ENCODE measurements at regions not wholly inside any gene's neighbourhood (a gene's known extent, or its start where the extent isn't known, plus 50 kb on each side); places are given as distances from the start of the nearest gene placed in this dataset.

- DNase-seq (ENCODE audit: low read depth, low spot score), result no peak
- H3K27ac ChIP-seq, result no peak overlapping the region
Observed at GRCh38 chr2:128721096-128721495, 402.4 kb upstream of the HS6ST1 start.

GRCh38 chr2:128722489-128722888, 403.8 kb upstream of the HS6ST1 start:
- DNase-seq (ENCODE audit: low read depth, low spot score), result no peak
- H3K27ac ChIP-seq, result no peak overlapping the region

GRCh38 chr2:128724547-128724946, 405.9 kb upstream of the HS6ST1 start:
- no peak overlapping the region for H3K27ac ChIP-seq
- DNase-seq (ENCODE audit: low read depth, low spot score), result no peak

- no peak for DNase-seq (ENCODE audit: low read depth, low spot score)
- H3K27ac ChIP-seq, result no peak overlapping the region
Observed at GRCh38 chr2:128724972-128725371, 406.3 kb upstream of the HS6ST1 start.

DNA sequence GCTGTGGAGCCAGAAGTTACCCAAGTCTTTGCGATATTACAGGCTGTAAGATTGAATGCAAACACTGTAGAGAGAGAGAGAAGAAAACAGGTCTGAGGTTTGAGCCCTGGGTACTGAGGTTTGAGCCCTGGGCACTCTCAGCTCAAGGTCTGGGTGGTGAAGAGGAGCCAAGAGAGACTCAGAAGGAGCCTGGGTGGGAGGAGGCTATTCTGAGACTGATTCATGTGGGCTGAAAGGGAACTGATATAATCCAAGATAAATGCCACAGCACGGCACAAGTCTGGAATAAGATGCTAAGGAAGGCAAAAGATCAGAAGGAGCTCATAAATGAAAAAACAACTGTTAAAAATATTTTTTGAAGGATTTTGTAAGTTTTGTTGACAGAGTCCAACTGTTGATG, 407.6 kb upstream of the HS6ST1 start:
- H3K27ac ChIP-seq, result no peak overlapping the region
- no peak for DNase-seq (ENCODE audit: low read depth, low spot score)

DNA sequence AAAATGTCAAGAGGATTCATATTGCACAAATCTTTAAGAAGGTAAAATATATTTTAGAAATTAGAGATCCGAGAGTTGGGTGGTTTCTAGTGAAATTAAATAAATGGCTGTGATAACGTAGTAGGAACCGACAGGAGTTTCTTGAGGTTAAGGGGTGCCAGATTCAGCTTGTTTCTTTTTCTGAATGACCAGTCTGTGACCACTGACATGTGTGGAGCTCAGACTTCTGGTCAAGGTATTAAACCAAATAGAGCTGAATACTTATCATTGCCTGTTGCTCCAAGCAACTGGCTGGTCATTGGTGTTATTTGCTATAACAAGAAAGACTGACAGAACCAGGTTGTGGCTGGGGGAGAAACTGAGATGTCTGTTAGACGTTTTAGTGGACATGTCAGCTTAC, 408.2 kb upstream of the HS6ST1 start:
- H3K27ac ChIP-seq, result no peak overlapping the region
- DNase-seq (ENCODE audit: low read depth, low spot score), result no peak

DNA sequence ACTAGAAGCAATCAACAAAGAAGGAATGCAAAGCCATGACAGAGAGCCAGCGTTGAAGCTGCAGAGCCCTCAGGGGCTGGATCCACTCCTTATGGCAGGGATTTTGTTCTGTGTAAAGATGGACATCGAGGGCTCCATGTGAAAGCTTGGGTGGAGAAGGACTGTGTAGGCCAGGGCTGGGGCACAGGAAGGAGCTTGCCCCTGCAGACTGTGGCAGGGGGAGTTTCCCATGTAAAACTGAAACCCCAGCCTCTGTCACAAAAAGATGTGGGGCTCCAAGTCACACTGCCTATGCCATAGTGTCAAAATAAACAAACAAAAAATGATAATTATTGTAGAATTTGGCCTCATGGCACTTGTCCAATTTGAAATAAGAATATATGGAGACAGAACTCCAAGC, 408.7 kb upstream of the HS6ST1 start:
- no peak for DNase-seq (ENCODE audit: low read depth, low spot score)
- no peak overlapping the region for H3K27ac ChIP-seq

GRCh38 chr2:128727914-128728313, 409.2 kb upstream of the HS6ST1 start:
- DNase-seq (ENCODE audit: low read depth, low spot score), result peak; percentile 59
- no peak overlapping the region for H3K27ac ChIP-seq

DNA sequence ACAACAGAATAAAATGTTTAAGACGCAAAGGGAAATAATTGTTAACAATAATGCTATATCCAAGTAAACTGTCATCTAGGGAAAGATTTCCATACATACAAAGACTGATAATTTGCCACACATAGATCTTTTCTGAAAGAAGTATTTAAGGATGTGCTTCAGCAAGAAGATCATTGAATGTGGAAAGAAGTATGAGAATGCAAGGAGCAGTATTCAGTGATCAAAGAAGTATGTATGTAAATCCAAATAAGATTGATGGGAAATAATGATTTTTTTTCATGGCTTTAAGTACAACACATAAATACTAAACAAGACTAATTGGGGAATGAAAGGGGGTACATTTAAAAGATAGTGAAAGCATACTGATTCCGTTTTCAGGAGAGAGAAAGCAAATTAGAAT, 410.4 kb upstream of the HS6ST1 start:
- no peak for DNase-seq (ENCODE audit: low read depth, low spot score)
- no peak overlapping the region for H3K27ac ChIP-seq

- no peak for DNase-seq (ENCODE audit: low read depth, low spot score)
- H3K27ac ChIP-seq, result no peak overlapping the region
Observed at GRCh38 chr2:128731994-128732650, 413.5 kb upstream of the HS6ST1 start.

GRCh38 chr2:128732976-128733431, 414.3 kb upstream of the HS6ST1 start:
- no peak overlapping the region for H3K27ac ChIP-seq
- DNase-seq (ENCODE audit: low read depth, low spot score), result peak; percentile 18

- no peak overlapping the region for H3K27ac ChIP-seq
- DNase-seq (ENCODE audit: low read depth, low spot score), result no peak
Observed at GRCh38 chr2:128733450-128733849, 414.8 kb upstream of the HS6ST1 start.

GRCh38 chr2:128734521-128735295, 416.0 kb upstream of the HS6ST1 start:
- DNase-seq (ENCODE audit: low read depth, low spot score), result no peak
- no peak overlapping the region for H3K27ac ChIP-seq

GRCh38 chr2:128735296-128735960, 416.8 kb upstream of the HS6ST1 start:
- H3K27ac ChIP-seq, result no peak overlapping the region
- no peak for DNase-seq (ENCODE audit: low read depth, low spot score)

- H3K27ac ChIP-seq, result no peak overlapping the region
Observed at GRCh38 chr2:128736046-128736688, 417.5 kb upstream of the HS6ST1 start.

GRCh38 chr2:128736689-128737545, 418.2 kb upstream of the HS6ST1 start:
- DNase-seq (ENCODE audit: low read depth, low spot score), result no peak
- H3K27ac ChIP-seq, result no peak overlapping the region

More at GRCh38 chr2:128736046-128736688, 417.5 kb upstream of the HS6ST1 start:
- DNase-seq (ENCODE audit: low read depth, low spot score), result no peak

GRCh38 chr2:128737546-128737826, 418.8 kb upstream of the HS6ST1 start:
- H3K27ac ChIP-seq, result no peak overlapping the region
- DNase-seq (ENCODE audit: low read depth, low spot score), result no peak

- H3K27ac ChIP-seq, result no peak overlapping the region
Observed at GRCh38 chr2:128738446-128739110, 419.9 kb upstream of the HS6ST1 start.

DNA sequence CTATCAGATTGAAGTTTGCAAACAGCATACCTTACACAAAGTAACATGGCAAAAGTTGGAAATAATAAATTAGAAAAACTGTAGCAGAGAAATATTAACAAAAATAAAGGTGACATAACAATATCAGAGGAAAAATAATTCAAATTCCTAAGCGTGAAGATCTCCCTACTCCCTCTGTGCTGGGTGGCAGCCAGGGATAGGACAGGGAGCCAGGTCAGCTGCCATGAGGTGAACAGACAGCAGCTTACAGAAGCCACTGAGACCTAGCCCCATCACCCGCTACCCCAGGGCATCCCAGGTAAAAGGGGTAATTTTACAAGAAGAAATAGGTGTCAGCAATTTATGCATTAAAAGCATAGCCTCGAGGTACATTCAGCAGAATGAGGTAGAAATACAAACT, 423.8 kb upstream of the HS6ST1 start:
- DNase-seq (ENCODE audit: low read depth, low spot score), result no peak
- H3K27ac ChIP-seq, result no peak overlapping the region

More at GRCh38 chr2:128738446-128739110, 419.9 kb upstream of the HS6ST1 start:
- DNase-seq (ENCODE audit: low read depth, low spot score), result no peak

All from epithelial cell of prostate (primary cell).